Cardiac septum (tissue), 1 donor: ENCODE measurements at regions not wholly inside any gene's neighbourhood (a gene's known extent, or its start where the extent isn't known, plus 50 kb on each side); places are given as distances from the start of the nearest gene placed in this dataset.
"Not testable (repeated sequence)": the region's sequence is repeated elsewhere in the genome, so short reads cannot be mapped to it uniquely, and the experiment has no call there.

ENCODE experiments used
- DNase-seq: peaks from one replicate; pipeline ENCODE4 v3.0.0-alpha.2; 2020; ENCODE audit warnings: low spot score
- intact Hi-C: fragments of 100-400 bp; cut with DNase I; formaldehyde crosslinking; loops from one replicate; pipeline ENCODE4 v1.14.0; 2022
- donor health status: DM: no; HTN: no; CAD: no.

- intact Hi-C loops, DNase-seq: not testable (repeated sequence)
Observed at GRCh38 chr2:208784774-208785173, 378.2 kb downstream of the PTH2R start.

GRCh38 chr2:208791257-208791656 is 384.7 kb downstream of the PTH2R start:
- intact Hi-C loops: no loop called here
- no peak for DNase-seq

GRCh38 chr2:208792766-208793165 is 386.2 kb downstream of the PTH2R start:
- intact Hi-C loops: no loop called here

GRCh38 chr2:208793434-208793833 is 386.8 kb downstream of the PTH2R start:
- no peak for DNase-seq
- intact Hi-C loops: no loop called here

More at GRCh38 chr2:208792766-208793165, 386.2 kb downstream of the PTH2R start:
- no peak for DNase-seq

- DNase-seq: no peak
- intact Hi-C loops: no loop called here
Observed at GRCh38 chr2:208794288-208794975, 387.8 kb downstream of the PTH2R start.

- DNase-seq: no peak
- intact Hi-C loops: no loop called here
Observed at GRCh38 chr2:208798698-208799097, 392.1 kb downstream of the PTH2R start.

- intact Hi-C loops: no loop called here
- DNase-seq: no peak
Observed at GRCh38 chr2:208799397-208799796, 392.8 kb downstream of the PTH2R start.

GRCh38 chr2:208800887-208801286 is 394.3 kb downstream of the PTH2R start:
- intact Hi-C loops, DNase-seq: not testable (repeated sequence)

GRCh38 chr2:208807756-208808155 is 401.2 kb downstream of the PTH2R start:
- intact Hi-C loops: no loop called here
- no peak for DNase-seq

- intact Hi-C loops, DNase-seq: not testable (repeated sequence)
Observed at GRCh38 chr2:208811885-208812284, 405.3 kb downstream of the PTH2R start.

- no peak for DNase-seq
Observed at GRCh38 chr2:208819190-208819589, 412.6 kb downstream of the PTH2R start.

GRCh38 chr2:208820014-208820688 is 413.6 kb downstream of the PTH2R start:
- DNase-seq: no peak
- intact Hi-C loops: no loop called here

More at GRCh38 chr2:208819190-208819589, 412.6 kb downstream of the PTH2R start:
- intact Hi-C loops: no loop called here

GRCh38 chr2:208827109-208827508 is 420.5 kb downstream of the PTH2R start:
- intact Hi-C loops: no loop called here
- no peak for DNase-seq

GRCh38 chr2:208827549-208828221 is 421.1 kb downstream of the PTH2R start:
- intact Hi-C loops: no loop called here
- no peak for DNase-seq

GRCh38 chr2:208830203-208830602 is 423.6 kb downstream of the PTH2R start:
- DNase-seq: no peak
- intact Hi-C loops: no loop called here

- DNase-seq: no peak
- intact Hi-C loops: no loop called here
Observed at GRCh38 chr2:208847651-208848050, 441.1 kb downstream of the PTH2R start.

- DNase-seq: no peak
- intact Hi-C loops: no loop called here
Observed at GRCh38 chr2:208854717-208855116, 448.1 kb downstream of the PTH2R start.

- intact Hi-C loops: no loop called here
Observed at GRCh38 chr2:208867374-208867773, 460.8 kb downstream of the PTH2R start.

GRCh38 chr2:208872591-208872990 is 466.0 kb downstream of the PTH2R start:
- no peak for DNase-seq
- intact Hi-C loops: no loop called here

More at GRCh38 chr2:208867374-208867773, 460.8 kb downstream of the PTH2R start:
- DNase-seq: no peak

- intact Hi-C loops: no loop called here
Observed at GRCh38 chr2:208879666-208880065, 473.1 kb downstream of the PTH2R start.

GRCh38 chr2:208880171-208880570 is 473.6 kb downstream of the PTH2R start:
- DNase-seq: no peak
- intact Hi-C loops: no loop called here

More at GRCh38 chr2:208879666-208880065, 473.1 kb downstream of the PTH2R start:
- no peak for DNase-seq
